ENCODE measurements at regions not wholly inside any gene's neighbourhood (a gene's known extent, or its start where the extent isn't known, plus 50 kb on each side); places are given as distances from the start of the nearest gene placed in this dataset.

DNA sequence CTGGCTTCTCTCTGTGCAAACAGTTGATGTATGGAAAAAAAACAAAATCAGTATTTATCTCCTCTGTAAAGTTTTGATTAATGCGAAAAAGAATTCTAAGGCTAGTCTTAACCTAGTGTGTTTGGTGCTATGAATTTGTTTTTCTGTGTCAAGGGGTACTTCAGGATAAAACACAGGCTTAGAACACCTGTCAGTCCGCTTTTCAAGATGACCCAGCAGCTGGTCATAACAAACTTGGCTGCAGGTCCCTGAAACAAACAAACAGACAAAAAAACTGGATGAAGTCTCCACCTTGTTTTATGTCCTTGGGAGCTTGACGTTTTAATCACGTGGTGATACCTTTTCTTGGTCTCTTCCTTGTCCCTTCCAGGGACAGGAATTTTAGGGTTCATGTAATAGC is 689.3 kb downstream of the UQCRFS1 start:
- no peak for TF ChIP-seq ZNF274 (IDR thresholded peaks at IDR 0.05; ENCODE audit: low read depth, low read length)
- no peak overlapping the region for H3K4me3 ChIP-seq (ENCODE audit: low read length)

DNA sequence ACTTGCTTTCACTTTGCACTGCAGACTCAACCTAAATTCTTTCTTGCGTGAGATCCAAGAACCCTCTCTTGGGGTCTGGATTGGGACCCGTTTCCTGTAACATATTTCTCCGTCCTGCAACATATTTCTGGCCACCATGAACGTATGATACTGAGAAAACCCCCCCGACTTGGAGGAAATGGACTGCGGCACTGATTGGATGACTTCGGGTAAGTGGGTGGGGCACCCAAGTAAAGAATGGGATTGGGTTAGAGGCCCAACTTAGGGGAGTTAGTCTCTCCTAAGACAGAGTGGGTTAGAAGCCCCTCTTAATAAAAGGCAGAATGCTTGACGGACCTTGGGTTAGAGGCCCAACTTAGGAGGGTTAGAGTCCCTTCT is 690.4 kb downstream of the UQCRFS1 start:
- H3K4me3 ChIP-seq (ENCODE audit: low read length), result no peak overlapping the region
- no peak for TF ChIP-seq ZNF274 (IDR thresholded peaks at IDR 0.05; ENCODE audit: low read depth, low read length)

DNA sequence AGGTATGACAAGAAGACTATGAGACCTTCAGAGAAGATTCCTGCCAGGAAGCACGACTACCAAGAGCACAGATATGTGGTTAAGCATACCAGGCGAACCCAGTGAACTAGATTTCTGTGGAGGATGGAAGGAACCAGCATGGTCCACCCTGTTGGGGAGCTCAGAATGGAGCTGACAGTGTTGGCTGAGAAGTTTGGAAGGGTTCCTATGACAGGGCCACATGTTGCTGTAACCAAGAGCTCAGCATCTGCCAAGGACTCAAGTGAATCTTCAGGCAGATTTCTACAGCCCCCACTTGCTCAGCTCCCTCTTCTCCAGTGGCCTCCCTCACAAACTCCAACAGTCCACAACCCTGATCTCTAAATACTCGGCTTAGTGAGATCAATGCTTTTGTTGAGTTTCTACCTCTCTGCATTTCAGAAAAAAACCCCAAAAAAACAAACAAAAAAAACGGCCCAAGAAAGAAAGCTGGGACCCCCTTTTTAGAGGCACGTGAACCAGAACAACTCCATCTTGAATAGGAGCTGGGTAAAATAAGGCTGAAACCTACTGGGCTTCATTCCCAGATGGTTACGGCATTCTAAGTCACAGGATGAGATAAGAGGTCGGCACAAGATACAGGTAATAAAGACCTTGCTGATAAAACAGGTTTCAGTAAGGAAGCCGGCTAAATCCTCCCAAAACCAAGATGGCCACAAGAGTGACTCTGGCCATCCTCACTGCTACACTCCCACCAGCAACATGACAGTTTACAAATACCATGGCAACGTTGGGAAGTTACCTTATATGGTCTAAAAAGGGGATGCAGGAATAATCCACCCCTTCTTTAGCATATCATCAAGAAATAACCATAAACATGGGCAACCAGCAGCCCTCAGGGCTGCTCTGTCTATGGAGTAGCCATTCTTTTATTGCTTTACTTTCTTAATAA is 691.1 kb downstream of the UQCRFS1 start:
- TF ChIP-seq ZNF274 (IDR thresholded peaks at IDR 0.05; ENCODE audit: low read depth, low read length), result no peak
- H3K4me3 ChIP-seq (ENCODE audit: low read length), result no peak overlapping the region

DNA sequence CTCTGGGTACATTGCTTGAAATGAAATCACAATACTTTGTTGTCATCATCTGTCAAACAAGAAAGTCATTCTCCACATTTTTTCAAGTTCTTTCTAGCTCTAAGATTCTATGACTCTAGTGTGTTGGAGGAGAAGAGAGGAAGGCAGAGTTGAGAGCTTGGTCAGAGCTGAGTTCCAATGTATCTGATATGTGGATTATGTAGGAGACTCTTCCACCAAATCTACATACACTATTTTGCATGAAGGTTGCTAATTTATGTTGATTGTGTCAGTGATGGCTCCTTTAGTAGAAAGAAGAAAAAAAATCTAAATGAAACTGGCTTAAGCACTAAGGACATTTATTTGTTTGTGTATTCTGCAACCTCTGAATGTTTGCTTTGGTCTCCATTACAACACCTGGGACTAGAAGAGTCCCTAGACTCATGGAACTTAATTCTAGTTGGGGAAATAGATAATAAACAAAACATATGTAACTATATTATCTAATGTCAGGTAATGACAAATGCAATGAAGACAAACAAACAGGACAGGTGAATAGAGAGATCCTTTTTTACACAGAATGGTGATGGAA is 691.9 kb downstream of the UQCRFS1 start:
- no peak for TF ChIP-seq ZNF274 (IDR thresholded peaks at IDR 0.05; ENCODE audit: low read depth, low read length)
- H3K4me3 ChIP-seq (ENCODE audit: low read length), result no peak overlapping the region

DNA sequence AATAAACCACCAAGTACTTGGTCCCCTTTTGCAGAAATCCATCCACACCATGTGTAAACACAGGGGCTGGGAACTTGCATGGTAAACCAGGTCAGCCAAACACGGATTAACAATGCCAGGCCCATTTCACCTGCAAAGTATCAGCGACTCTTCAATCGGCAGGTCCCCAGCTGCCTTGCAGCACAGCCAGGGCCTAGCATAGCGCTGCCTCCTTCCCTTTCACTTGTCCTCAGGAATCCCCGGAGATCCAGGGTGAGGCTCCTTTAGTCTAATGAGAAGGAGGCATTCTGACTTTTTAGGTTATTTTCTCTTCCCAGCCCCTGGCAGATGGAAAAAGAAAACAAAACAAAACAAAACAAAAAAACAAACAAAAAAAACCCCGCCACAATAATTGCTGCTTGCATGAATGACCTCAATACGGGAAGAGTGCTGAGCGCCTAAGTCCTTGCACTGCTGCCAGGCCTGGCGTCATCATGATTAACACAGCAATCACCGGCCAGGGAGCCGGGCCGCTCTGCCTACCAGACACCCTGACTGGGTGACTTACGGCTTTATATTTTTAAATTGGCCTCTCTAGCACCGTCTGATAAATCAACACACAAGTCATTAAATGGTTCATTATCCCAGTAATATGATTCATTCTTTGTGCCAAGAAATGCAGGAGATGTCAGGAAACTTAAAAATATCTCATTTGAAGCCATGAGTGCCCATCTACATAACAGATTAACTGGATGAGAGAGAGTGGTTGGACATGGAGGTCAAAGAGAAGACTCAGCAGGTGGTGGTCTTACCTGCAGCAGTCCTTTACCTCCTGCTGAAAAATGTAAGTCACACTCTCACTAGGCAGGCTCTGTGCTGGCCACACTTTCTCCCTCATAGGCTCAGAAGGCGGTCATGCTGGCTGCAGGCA is 692.7 kb downstream of the UQCRFS1 start:
- TF ChIP-seq ZNF274 (IDR thresholded peaks at IDR 0.05; ENCODE audit: low read depth, low read length), result no peak
- H3K4me3 ChIP-seq (ENCODE audit: low read length), result no peak overlapping the region

DNA sequence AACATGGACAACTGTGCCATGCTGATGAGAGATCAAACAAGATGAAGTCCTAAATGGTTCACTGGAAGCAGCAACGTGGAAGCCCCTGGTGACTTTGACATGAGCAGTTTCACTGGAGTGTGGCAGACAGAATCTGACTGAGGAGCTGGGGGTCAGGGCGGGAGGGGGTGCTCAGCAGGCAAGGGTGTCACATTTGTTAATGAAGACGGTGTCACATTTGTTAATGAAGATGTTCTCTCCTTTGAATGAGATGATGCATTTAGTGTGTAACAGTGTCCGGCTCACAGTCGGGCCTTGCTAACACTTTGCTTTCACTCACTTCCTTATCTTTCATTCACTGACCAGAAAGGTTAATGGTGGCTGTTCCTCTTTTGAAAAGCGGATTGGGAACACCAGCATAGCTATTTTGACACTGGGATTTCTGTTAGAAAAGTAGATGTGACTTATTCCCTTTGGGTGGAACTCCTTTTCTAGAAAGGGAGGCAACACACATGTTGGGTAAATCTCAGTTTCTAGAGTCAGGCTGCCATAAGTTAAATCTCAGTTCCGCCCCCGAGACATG is 693.7 kb downstream of the UQCRFS1 start:
- no peak for TF ChIP-seq ZNF274 (IDR thresholded peaks at IDR 0.05; ENCODE audit: low read depth, low read length)
- no peak overlapping the region for H3K4me3 ChIP-seq (ENCODE audit: low read length)

DNA sequence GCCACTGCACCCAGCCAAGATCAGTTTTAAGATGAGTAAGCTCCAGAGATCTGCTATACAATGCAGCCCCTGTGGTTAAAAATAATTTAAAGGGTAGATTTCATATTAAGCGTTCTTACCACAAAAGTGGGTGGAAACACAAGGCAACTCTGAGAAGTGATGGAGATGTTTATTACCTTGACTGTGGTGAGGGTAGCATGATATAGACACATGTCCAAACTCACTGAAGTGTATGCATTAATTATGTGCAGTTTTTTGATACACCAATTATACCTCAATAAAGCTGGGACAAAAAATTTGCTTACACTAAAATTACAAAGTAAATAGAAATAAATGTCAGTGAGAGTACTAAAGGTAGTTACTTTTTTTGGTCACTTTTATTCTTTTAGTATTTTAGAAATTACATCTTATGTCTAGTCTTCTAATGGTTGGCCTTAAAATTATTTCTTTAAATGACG is 696.5 kb downstream of the UQCRFS1 start:
- no peak overlapping the region for H3K4me3 ChIP-seq (ENCODE audit: low read length)
- no peak for TF ChIP-seq ZNF274 (IDR thresholded peaks at IDR 0.05; ENCODE audit: low read depth, low read length)

DNA sequence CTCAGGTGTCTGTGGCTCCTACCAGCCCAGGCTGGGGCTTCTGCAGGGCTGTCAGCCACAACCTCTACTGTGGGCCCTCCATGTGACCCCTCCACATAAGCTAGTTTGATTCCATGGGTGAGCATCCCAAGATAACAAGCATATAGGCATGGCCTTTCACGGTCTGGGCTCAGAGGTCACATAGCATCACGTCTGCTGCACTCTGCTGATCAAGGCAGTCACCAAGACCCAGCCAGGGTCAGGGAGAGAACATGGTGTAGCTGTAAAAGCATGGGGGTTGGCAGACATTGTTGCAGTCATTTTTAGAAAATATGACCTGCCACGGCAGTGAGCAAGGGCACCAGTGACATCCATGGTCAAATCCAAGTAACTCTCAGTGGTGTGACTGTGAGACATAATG is 698.8 kb downstream of the UQCRFS1 start:
- no peak for TF ChIP-seq ZNF274 (IDR thresholded peaks at IDR 0.05; ENCODE audit: low read depth, low read length)
- H3K4me3 ChIP-seq (ENCODE audit: low read length), result no peak overlapping the region

DNA sequence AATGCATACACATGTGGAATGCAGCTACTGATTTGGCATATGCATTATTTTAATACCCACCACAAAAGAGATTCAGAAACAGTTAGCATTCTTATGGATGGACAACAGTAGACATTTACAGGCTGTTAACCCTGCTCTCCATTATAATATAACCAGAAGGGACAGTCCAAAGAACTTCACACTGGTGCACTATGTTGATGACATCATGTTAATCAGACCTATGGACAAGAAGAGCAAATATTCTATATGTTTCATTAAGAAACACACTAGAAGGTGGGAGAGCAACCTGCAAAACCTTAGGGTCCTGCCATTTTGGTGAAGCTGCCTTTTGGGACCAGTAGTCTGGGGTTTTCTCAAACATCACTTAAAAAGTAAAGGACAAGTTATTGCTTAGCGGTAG is 701.3 kb downstream of the UQCRFS1 start:
- no peak for TF ChIP-seq ZNF274 (IDR thresholded peaks at IDR 0.05; ENCODE audit: low read depth, low read length)
- H3K4me3 ChIP-seq (ENCODE audit: low read length), result no peak overlapping the region

DNA sequence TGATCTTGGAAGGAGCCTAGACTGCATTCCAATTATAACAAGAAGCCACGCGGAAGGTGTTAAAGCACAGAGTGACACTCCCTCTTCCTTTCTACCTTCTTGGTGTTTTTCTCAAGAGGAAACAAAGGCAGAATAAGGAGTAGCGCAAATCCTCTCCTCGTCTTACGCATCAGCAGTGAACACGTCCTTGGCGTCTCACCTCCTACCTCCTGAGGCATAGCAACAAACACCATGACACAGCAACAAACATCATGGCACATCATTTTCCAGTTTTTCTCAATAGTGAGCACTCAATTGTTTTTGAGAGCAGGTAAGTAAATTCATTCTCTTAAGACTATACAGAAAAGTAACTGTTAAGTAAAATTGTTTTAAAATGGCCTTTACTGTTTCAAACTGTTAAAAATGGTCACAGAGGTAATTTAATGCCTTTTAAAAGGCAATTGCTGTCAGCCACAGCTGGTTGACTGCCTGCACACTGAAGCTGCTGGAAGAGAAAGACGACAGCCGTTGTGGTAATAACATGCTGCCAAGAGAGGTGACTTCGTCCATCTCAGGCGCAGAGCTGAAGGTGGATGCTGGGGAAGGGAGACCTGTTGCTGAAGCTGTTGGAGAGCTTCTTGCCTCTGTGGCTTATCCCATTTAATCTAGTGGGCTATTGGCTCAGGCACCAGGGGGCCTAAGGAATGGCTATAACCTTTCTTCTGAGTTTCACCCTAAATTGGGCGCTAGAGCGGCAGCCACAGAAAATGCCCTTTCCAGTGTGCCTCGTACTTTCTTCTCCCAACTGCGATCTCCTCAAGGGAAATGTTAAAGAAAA is 703.7 kb downstream of the UQCRFS1 start:
- TF ChIP-seq ZNF274 (IDR thresholded peaks at IDR 0.05; ENCODE audit: low read depth, low read length), result no peak
- H3K4me3 ChIP-seq (ENCODE audit: low read length), result no peak overlapping the region

DNA sequence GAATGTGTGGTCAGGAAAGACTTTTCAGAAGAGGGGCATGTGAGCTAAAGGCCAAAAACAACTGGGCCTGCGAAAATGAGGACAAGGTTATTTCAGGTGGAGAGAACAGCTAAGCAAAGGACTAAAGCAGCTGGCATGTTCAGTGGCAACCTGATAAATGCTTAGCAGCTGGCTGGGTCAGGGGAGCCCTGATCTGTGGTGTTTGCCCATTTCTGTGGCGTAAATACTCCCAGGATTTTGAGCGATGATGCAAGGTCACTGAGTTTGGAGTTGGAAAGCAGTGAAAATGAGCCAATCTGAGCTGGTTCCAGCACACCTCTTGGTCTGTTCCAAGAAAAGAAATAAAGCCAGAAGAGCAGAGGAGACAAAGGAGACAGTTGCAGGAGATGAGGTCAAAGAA is 704.3 kb downstream of the UQCRFS1 start:
- H3K4me3 ChIP-seq (ENCODE audit: low read length), result no peak overlapping the region
- no peak for TF ChIP-seq ZNF274 (IDR thresholded peaks at IDR 0.05; ENCODE audit: low read depth, low read length)

DNA sequence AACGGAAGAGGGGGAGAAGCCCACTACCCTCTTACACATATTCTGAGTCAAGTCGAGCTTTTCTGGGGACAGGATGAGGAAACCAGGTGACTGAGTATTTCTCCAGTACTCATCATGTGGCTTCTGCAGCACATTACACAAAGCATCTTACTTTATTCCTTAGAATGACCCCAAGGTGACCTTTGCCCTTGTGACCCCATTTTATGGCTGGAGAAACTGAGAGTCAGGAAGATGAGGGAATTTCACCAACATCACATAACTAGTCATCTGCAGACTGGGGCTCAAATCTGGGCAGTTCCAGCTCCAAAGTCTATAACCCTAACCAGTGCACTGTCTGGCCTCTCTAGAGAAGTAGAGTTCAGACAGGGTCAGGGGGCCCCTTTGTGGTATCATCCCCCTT is 707.0 kb downstream of the UQCRFS1 start:
- no peak for TF ChIP-seq ZNF274 (IDR thresholded peaks at IDR 0.05; ENCODE audit: low read depth, low read length)

DNA sequence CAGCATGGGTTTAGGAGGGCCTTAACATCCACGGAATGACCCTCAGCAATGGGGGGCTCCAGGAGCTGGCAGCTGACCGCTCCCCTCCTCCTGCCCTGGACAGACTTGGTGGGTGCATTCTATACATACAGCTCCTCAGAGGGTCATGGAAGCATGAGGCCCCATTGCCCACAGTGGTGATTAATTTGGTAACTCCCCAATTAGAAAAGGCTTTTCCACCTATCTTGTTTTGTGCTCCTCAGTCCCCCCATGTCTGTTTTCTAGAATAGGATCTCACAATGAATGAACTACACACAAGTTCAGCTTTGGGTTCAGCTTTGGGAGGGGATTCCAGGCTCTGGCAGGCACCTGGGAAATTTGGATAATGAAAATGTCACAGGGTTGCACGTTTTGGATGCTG is 707.8 kb downstream of the UQCRFS1 start:
- no peak overlapping the region for H3K4me3 ChIP-seq (ENCODE audit: low read length)
- no peak for TF ChIP-seq ZNF274 (IDR thresholded peaks at IDR 0.05; ENCODE audit: low read depth, low read length)

More for the DNA sequence above, 707.0 kb downstream of the UQCRFS1 start:
- H3K4me3 ChIP-seq (ENCODE audit: low read length), result no peak overlapping the region

All from GM08714 (cell line).